GM12878 (cell line): ENCODE measurements at regions not wholly inside any gene's neighbourhood (a gene's known extent, or its start where the extent isn't known, plus 50 kb on each side); places are given as distances from the start of the nearest gene placed in this dataset.

Source experiments
- CEBPB ChIP-seq, 2 experiments: fragments of 150-350 bp in 1 of 2; IDR thresholded peaks; 2 replicates each; pipeline ENCODE4 v1.6.1; 2012 to 2014; ENCODE audit warnings: low read depth in 2 of 2, low read length in 2 of 2, borderline replicate concordance in 1 of 2, inconsistent platforms in 1 of 2
- TF ChIP-seq, protein P1 (sequence below), 3 experiments: IDR thresholded peaks in 2 of 3; conservative IDR thresholded peaks in 1 of 3; 2 replicates each; pipeline ENCODE4 v1.5.1; 2011; ENCODE audit warnings: low read depth in 3 of 3, low read length in 3 of 3, mild to moderate bottlenecking in 3 of 3, control low read depth in 2 of 3, moderate library complexity in 2 of 3, inconsistent platforms in 1 of 3, mixed read lengths in 1 of 3; ENCODE audit not compliant: control insufficient read depth in 2 of 3, insufficient read depth in 1 of 3; ENCODE audit errors: extremely low read depth in 1 of 3

DNA sequence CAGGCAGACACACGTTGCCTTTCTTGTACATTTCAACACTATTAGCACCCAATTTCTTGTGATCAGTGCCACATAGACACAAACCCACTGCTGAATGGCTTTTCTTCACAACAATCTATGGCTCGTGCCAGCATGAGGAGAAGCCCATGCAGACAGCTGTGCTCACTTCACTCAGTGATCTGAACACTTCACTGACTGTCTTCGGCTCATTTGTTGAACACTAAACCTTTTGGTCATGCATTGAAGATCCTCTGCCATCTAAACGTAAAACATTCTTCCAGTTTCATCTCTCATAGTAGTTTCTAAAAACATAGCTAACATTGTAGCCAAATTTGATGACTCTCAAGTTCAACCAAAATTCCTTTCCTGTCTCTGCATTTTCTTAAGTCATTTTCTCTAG, 331.0 kb upstream of the ZP4 start:
- TF ChIP-seq CEBPB (IDR thresholded peaks at IDR 0.05; ENCODE audit: borderline replicate concordance in 1 of 2, low read depth in 2 of 2, low read length in 2 of 2) = no peak
- TF ChIP-seq, protein P1, sequence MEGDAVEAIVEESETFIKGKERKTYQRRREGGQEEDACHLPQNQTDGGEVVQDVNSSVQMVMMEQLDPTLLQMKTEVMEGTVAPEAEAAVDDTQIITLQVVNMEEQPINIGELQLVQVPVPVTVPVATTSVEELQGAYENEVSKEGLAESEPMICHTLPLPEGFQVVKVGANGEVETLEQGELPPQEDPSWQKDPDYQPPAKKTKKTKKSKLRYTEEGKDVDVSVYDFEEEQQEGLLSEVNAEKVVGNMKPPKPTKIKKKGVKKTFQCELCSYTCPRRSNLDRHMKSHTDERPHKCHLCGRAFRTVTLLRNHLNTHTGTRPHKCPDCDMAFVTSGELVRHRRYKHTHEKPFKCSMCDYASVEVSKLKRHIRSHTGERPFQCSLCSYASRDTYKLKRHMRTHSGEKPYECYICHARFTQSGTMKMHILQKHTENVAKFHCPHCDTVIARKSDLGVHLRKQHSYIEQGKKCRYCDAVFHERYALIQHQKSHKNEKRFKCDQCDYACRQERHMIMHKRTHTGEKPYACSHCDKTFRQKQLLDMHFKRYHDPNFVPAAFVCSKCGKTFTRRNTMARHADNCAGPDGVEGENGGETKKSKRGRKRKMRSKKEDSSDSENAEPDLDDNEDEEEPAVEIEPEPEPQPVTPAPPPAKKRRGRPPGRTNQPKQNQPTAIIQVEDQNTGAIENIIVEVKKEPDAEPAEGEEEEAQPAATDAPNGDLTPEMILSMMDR (IDR thresholded peaks at IDR 0.05 in 2 of 3, conservative IDR thresholded peaks at IDR 0.05 in 1 of 3; ENCODE audit: control insufficient read depth in 2 of 3, extremely low read depth in 1 of 3, insufficient read depth in 1 of 3, low read depth in 3 of 3, low read length in 3 of 3) = no peak
